Loucy (cell line): ENCODE measurements at regions not wholly inside any gene's neighbourhood (a gene's known extent, or its start where the extent isn't known, plus 50 kb on each side); places are given as distances from the start of the nearest gene placed in this dataset.

Experiments
- EZH2phosphoT487 ChIP-seq: fragments of 200-600 bp; IDR thresholded peaks from 2 replicates; pipeline ENCODE4 v1.6.1; 2018; ENCODE audit warnings: antibody characterized with exemption, mild to moderate bottlenecking, moderate library complexity, borderline replicate concordance
- TF ChIP-seq, protein P1 (sequence below): fragments of 200-600 bp; sonication (generic); conservative IDR thresholded peaks from 2 replicates; pipeline ENCODE4 v1.5.1; 2014; ENCODE audit warnings: mild to moderate bottlenecking, antibody characterized with exemption, low read length

DNA sequence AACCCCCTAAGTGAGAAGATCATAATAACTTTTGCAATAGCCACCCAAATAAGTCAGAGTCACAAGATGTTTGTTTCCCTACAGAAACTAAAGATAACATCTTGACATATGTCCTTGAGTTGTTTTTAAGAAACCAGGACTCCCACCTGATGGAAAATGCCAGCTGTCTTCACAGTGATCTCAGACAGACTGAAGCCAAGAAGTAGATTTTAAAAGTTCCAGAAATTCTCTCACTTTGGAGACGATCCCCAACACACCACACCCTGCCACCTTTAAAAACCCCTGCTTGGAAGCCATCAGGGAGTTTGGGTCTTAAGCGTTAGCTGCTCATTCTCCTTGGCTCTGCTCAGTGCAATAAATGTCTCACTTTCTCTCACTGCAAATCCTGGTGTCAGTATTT lies 63.0 kb downstream of the GPR6 start:
- TF ChIP-seq, protein P1, sequence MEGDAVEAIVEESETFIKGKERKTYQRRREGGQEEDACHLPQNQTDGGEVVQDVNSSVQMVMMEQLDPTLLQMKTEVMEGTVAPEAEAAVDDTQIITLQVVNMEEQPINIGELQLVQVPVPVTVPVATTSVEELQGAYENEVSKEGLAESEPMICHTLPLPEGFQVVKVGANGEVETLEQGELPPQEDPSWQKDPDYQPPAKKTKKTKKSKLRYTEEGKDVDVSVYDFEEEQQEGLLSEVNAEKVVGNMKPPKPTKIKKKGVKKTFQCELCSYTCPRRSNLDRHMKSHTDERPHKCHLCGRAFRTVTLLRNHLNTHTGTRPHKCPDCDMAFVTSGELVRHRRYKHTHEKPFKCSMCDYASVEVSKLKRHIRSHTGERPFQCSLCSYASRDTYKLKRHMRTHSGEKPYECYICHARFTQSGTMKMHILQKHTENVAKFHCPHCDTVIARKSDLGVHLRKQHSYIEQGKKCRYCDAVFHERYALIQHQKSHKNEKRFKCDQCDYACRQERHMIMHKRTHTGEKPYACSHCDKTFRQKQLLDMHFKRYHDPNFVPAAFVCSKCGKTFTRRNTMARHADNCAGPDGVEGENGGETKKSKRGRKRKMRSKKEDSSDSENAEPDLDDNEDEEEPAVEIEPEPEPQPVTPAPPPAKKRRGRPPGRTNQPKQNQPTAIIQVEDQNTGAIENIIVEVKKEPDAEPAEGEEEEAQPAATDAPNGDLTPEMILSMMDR = no peak
- TF ChIP-seq EZH2phosphoT487 = no peak
